IMR-90 (cell line): ENCODE measurements at regions not wholly inside any gene's neighbourhood (a gene's known extent, or its start where the extent isn't known, plus 50 kb on each side); places are given as distances from the start of the nearest gene placed in this dataset.

Experiments used
- ATAC-seq: fragments of 200-7000 bp; cut with Tn5 transposase; 2 replicates; pipeline ENCODE4 v1.9.1; 2020; ENCODE audit warnings: low read depth, mild to moderate bottlenecking, moderate library complexity
- BruUV-seq: library from RNA; stranded (reverse); fragments of 400-500 nt; replicated peaks from 2 replicates; lab custom pipeline; 2021; lab: Mats Ljungman, UMichigan
- CTCF ChIA-PET: fragments of 300-600 bp; formaldehyde crosslinking; extraction: SDS; loops from one replicate; lab custom pipeline; 2021; ENCODE audit warnings: antibody characterized with exemption; lab: Yijun Ruan, JAX
- POLR2A ChIA-PET: fragments of 300-600 bp; sonication (Branson Sonifier 250); formaldehyde crosslinking; loops from one replicate; lab custom pipeline; 2022; ENCODE audit warnings: antibody characterized with exemption; ENCODE audit not compliant: unreplicated experiment; lab: Charles Lee
- DNase-seq: peaks from one replicate; pipeline ENCODE4 v3.0.0; 2013
- H2AFZ ChIP-seq: replicated peaks from 2 replicates; pipeline ENCODE3; 2013; ENCODE audit warnings: low read length, mild to moderate bottlenecking; ENCODE audit not compliant: poor library complexity
- H2AK5ac ChIP-seq: 2 replicates; pipeline ENCODE4 v1.6.1; 2013; ENCODE audit warnings: low read depth, low read length, inconsistent platforms
- H2AK9ac ChIP-seq: replicated peaks from 2 replicates; pipeline ENCODE3; 2013; ENCODE audit warnings: mild to moderate bottlenecking, low read depth, low read length, moderate library complexity; ENCODE audit not compliant: poor library complexity
- H2BK120ac ChIP-seq: 2 replicates; pipeline ENCODE4 v1.6.1; 2013; ENCODE audit warnings: low read depth, low read length, inconsistent platforms
- H2BK15ac ChIP-seq: 3 replicates; pipeline ENCODE4 v1.6.1; 2013; ENCODE audit warnings: low read depth, low read length, inconsistent platforms
- H2BK20ac ChIP-seq: 2 replicates; pipeline ENCODE4 v1.6.1; 2013; ENCODE audit warnings: low read depth, mild to moderate bottlenecking, inconsistent platforms, low read length, moderate library complexity
- H2BK5ac ChIP-seq: 2 replicates; pipeline ENCODE4 v1.6.1; 2013; ENCODE audit warnings: mild to moderate bottlenecking, low read depth, low read length, inconsistent platforms; ENCODE audit not compliant: poor library complexity, severe bottlenecking
- H3K14ac ChIP-seq: replicated peaks from 2 replicates; pipeline ENCODE4 v1.6.1; 2013; ENCODE audit warnings: low read depth, low read length, inconsistent platforms
- H3K18ac ChIP-seq: 2 replicates; pipeline ENCODE4 v1.6.1; 2013; ENCODE audit warnings: low read depth, low read length, control low read depth
- H3K23ac ChIP-seq: 2 replicates; pipeline ENCODE4 v1.6.1; 2013; ENCODE audit warnings: low read depth, low read length, inconsistent platforms
- H3K27ac ChIP-seq: 2 replicates; pipeline ENCODE4 v1.5.1; 2013; ENCODE audit warnings: mild to moderate bottlenecking, control low read depth, low read length; ENCODE audit not compliant: insufficient read depth
- H3K27me3 ChIP-seq: 2 replicates; pipeline ENCODE4 v1.6.1; 2013; ENCODE audit warnings: low read length; ENCODE audit not compliant: control insufficient read depth, insufficient read depth
- H3K36me3 ChIP-seq: 2 replicates; pipeline ENCODE4 v1.6.1; 2013; ENCODE audit warnings: low read length, mixed read lengths; ENCODE audit not compliant: control insufficient read depth, insufficient read depth
- H3K4ac ChIP-seq: 2 replicates; pipeline ENCODE4 v1.6.1; 2013; ENCODE audit warnings: low read depth, low read length, inconsistent platforms
- H3K4me1 ChIP-seq: 2 replicates; pipeline ENCODE4 v1.6.1; 2013; ENCODE audit warnings: low read length, mixed read lengths; ENCODE audit not compliant: control insufficient read depth, insufficient read depth
- H3K4me2 ChIP-seq: 2 replicates; pipeline ENCODE4 v1.6.1; 2013; ENCODE audit warnings: low read depth, mild to moderate bottlenecking, control low read depth, low read length, moderate library complexity
- H3K4me3 ChIP-seq: 2 replicates; pipeline ENCODE4 v1.5.1; 2013; ENCODE audit warnings: low read depth, mild to moderate bottlenecking, control low read depth, low read length, moderate library complexity; ENCODE audit not compliant: insufficient read depth
- H3K56ac ChIP-seq: 2 replicates; pipeline ENCODE4 v1.6.1; 2013; ENCODE audit warnings: low read length, inconsistent platforms; ENCODE audit not compliant: insufficient read depth; ENCODE audit errors: extremely low read depth
- H3K79me1 ChIP-seq, 2 experiments: 2 replicates each; pipeline ENCODE4 v1.6.1; 2013; ENCODE audit warnings: low read length in 2 of 2, inconsistent platforms in 1 of 2, low read depth in 1 of 2
- H3K9ac ChIP-seq: 2 replicates; pipeline ENCODE4 v1.6.1; 2013; ENCODE audit warnings: low read depth, low read length, control low read depth
- H3K9me1 ChIP-seq: 2 replicates; pipeline ENCODE4 v1.6.1; 2013; ENCODE audit warnings: low read length, inconsistent platforms; ENCODE audit not compliant: insufficient read depth
- H3K9me3 ChIP-seq: 2 replicates; pipeline ENCODE4 v1.6.1; 2013; ENCODE audit warnings: low read length; ENCODE audit not compliant: control insufficient read depth, insufficient read depth
- H4K20me1 ChIP-seq: 2 replicates; pipeline ENCODE4 v1.6.1; 2013; ENCODE audit warnings: low read length, inconsistent platforms; ENCODE audit not compliant: insufficient read depth
- H4K5ac ChIP-seq: 2 replicates; pipeline ENCODE4 v1.6.1; 2013; ENCODE audit warnings: mild to moderate bottlenecking, low read depth, low read length, control low read depth
- H4K8ac ChIP-seq, 2 experiments: 2 replicates each; pipeline ENCODE4 v1.6.1; 2013; ENCODE audit warnings: low read depth in 2 of 2, low read length in 2 of 2, control low read depth in 1 of 2, inconsistent platforms in 1 of 2
- H4K91ac ChIP-seq: 2 replicates; pipeline ENCODE4 v1.6.1; 2013; ENCODE audit warnings: low read depth, low read length, inconsistent platforms; ENCODE audit not compliant: insufficient read depth
- BHLHE40 ChIP-seq: fragments of 150-350 bp; IDR thresholded peaks from 2 replicates; pipeline ENCODE4 v1.6.1; 2016; ENCODE audit warnings: mild to moderate bottlenecking, low read depth, low read length
- CEBPB ChIP-seq: IDR thresholded peaks from 2 replicates; pipeline ENCODE4 v1.6.1; 2012; ENCODE audit warnings: low read depth, low read length, improper control_type of control experiment
- CHD1 ChIP-seq: IDR thresholded peaks from 2 replicates; pipeline ENCODE4 v1.6.1; 2012; ENCODE audit warnings: low read depth, low read length, improper control_type of control experiment
- MAFK ChIP-seq: IDR thresholded peaks from 2 replicates; pipeline ENCODE4 v1.6.1; 2012; ENCODE audit warnings: low read depth, low read length, improper control_type of control experiment
- MAZ ChIP-seq: IDR thresholded peaks from 2 replicates; pipeline ENCODE4 v1.6.1; 2012; ENCODE audit warnings: low read depth, mild to moderate bottlenecking, low read length, improper control_type of control experiment, moderate library complexity, borderline replicate concordance
- MXI1 ChIP-seq: IDR thresholded peaks from 2 replicates; pipeline ENCODE4 v1.6.1; 2012; ENCODE audit warnings: low read depth, mild to moderate bottlenecking, low read length, moderate library complexity, borderline replicate concordance
- POLR2A ChIP-seq: IDR thresholded peaks from 2 replicates; pipeline ENCODE4 v1.6.1; 2012; ENCODE audit warnings: mild to moderate bottlenecking, low read depth, low read length
- RAD21 ChIP-seq: IDR thresholded peaks from 2 replicates; pipeline ENCODE4 v1.6.1; 2012; ENCODE audit warnings: low read length, improper control_type of control experiment
- RFX5 ChIP-seq: IDR thresholded peaks from 2 replicates; pipeline ENCODE4 v1.8.0; 2012; ENCODE audit warnings: low read depth, mild to moderate bottlenecking, low read length, moderate library complexity
- SMC3 ChIP-seq: fragments of 150-350 bp; IDR thresholded peaks from 2 replicates; pipeline ENCODE4 v1.6.1; 2016; ENCODE audit warnings: low read depth, mild to moderate bottlenecking, antibody characterized with exemption, low read length, moderate library complexity
- WGBS, 2 experiments: methylation state at CpG; one replicate each; pipeline versions ENCODE4 v1.1.5 to v1.1.7; 2013; ENCODE audit warnings: missing lambda C conversion rate in 2 of 2; ENCODE audit not compliant: insufficient read length in 1 of 2; ENCODE audit errors: extremely low coverage in 2 of 2; 5-methylcytosine and 5-hydroxymethylcytosine counted together
- dilution Hi-C: fragments of 300-500 bp; cut with HindIII; formaldehyde crosslinking; loops from one replicate; pipeline ENCODE4 v1.14.3; 2018; ENCODE audit warnings: low sequenced_read_pairs; ENCODE audit not compliant: unreplicated experiment
- in situ Hi-C: fragments of 300-500 bp; cut with MboI; formaldehyde crosslinking; loops from 3 replicates; pipeline ENCODE4 v1.14.3; 2019; ENCODE audit warnings: low sequenced_read_pairs, inconsistent platforms, mixed read lengths
- intact Hi-C: fragments of 100-400 bp; cut with micrococcal nuclease; formaldehyde crosslinking; loops from 2 replicates; pipeline ENCODE4 v1.10.0; 2022
- TF ChIP-seq, protein P1 (sequence below): fragments of 150-350 bp; IDR thresholded peaks from 2 replicates; pipeline ENCODE4 v1.6.1; 2016; ENCODE audit warnings: low read depth, mild to moderate bottlenecking, low read length, moderate library complexity, borderline replicate concordance
- TF ChIP-seq, protein P2 (sequence below): fragments of 150-350 bp; IDR thresholded peaks from 2 replicates; pipeline ENCODE4 v1.6.1; 2017; ENCODE audit warnings: mild to moderate bottlenecking, antibody characterized with exemption, low read length, low read depth

DNA sequence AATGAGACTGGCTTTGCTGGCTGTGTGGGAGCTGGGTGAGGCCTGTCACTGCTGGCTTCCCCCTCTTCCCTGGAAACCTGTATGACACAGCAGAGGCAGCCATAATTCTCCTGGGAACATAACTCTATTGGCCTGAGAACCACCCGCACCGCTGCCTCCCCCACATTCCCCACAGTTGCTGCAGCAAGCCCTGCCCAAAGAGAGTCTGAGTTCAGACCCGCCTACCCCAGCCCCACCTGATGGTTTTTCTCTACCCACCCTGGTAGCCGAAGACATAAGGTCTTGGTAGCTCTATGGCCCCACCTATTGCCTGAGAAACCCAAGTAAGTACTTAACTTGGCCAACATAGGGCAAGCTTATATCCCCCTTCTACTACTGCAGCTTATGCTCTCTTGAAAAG is 174.8 kb downstream of the C11orf91 start:
- H3K4ac ChIP-seq, result no peak overlapping the region
- H3K27me3 ChIP-seq, result no peaks in the 10 kb centered on the region
- H2BK15ac ChIP-seq, result no peak overlapping the region
- no peak overlapping the region for H2BK5ac ChIP-seq
- H4K8ac ChIP-seq, result no peak overlapping the region
- DNase-seq, result no peak
- no peak for ATAC-seq
- no peak overlapping the region for H2AK9ac ChIP-seq
- no peaks in the 10 kb centered on the region for H3K9me1 ChIP-seq
- H2AFZ ChIP-seq, result no peak overlapping the region
- no peaks in the 10 kb centered on the region for H4K20me1 ChIP-seq
- H2BK20ac ChIP-seq, result no peak overlapping the region
- no peak overlapping the region for H2BK120ac ChIP-seq
- H2AK5ac ChIP-seq, result no peak overlapping the region
- CTCF ChIA-PET, result no interaction called here
- no peaks in the 10 kb centered on the region for H3K9me3 ChIP-seq
- H3K9ac ChIP-seq, result no peak overlapping the region
- no peak overlapping the region for H3K4me3 ChIP-seq
- H3K79me1 ChIP-seq, result peaks cover 0 to 5% of the 10 kb centered on the region in 2 experiments; a peak in 1 of 4 replicates
- WGBS, 2 experiments, result 56% methylated on average over 2 of the region's 4 CpGs; no CpG with 5 or more reads in 1 of the 2 experiments
- H3K18ac ChIP-seq, result no peak overlapping the region
- H3K36me3 ChIP-seq, result no peaks in the 10 kb centered on the region
- no peak overlapping the region for H4K5ac ChIP-seq
- H3K27ac ChIP-seq, result no peak overlapping the region
- no peak overlapping the region for H3K14ac ChIP-seq
- dilution Hi-C loops, result no loop called here
- no peak overlapping the region for H3K4me2 ChIP-seq
- H4K91ac ChIP-seq, result no peak overlapping the region
- H3K56ac ChIP-seq, result no peak overlapping the region
- H3K23ac ChIP-seq, result no peak overlapping the region
- H3K4me1 ChIP-seq, result no peaks in the 10 kb centered on the region
- TF ChIP-seq CHD1 (no peak), MAFK (no peak), RAD21 (no peak), SMC3 (no peak), POLR2A (no peak), BHLHE40 (no peak), MXI1 (no peak), MAZ (no peak), RFX5 (no peak), CEBPB (no peak)
- TF ChIP-seq, protein P1, sequence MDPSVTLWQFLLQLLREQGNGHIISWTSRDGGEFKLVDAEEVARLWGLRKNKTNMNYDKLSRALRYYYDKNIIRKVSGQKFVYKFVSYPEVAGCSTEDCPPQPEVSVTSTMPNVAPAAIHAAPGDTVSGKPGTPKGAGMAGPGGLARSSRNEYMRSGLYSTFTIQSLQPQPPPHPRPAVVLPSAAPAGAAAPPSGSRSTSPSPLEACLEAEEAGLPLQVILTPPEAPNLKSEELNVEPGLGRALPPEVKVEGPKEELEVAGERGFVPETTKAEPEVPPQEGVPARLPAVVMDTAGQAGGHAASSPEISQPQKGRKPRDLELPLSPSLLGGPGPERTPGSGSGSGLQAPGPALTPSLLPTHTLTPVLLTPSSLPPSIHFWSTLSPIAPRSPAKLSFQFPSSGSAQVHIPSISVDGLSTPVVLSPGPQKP, result no peak
- TF ChIP-seq, protein P2, sequence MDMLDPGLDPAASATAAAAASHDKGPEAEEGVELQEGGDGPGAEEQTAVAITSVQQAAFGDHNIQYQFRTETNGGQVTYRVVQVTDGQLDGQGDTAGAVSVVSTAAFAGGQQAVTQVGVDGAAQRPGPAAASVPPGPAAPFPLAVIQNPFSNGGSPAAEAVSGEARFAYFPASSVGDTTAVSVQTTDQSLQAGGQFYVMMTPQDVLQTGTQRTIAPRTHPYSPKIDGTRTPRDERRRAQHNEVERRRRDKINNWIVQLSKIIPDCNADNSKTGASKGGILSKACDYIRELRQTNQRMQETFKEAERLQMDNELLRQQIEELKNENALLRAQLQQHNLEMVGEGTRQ, result no peak
- no TSS peak for BruUV-seq
- in situ Hi-C loops, result no loop called here
- intact Hi-C loops, result no loop called here
- POLR2A ChIA-PET, result no interaction called here
